T-helper 17 cell (primary cell): ENCODE measurements at regions not wholly inside any gene's neighbourhood (a gene's known extent, or its start where the extent isn't known, plus 50 kb on each side); places are given as distances from the start of the nearest gene placed in this dataset.
"Not testable (repeated sequence)": the region's sequence is repeated elsewhere in the genome, so short reads cannot be mapped to it uniquely, and the experiment has no call there.

Source experiments
- ATAC-seq: fragments of 150-1000 bp; cut with Tn5 transposase; 2 replicates; pipeline ENCODE4 v1.10.0; 2021; ENCODE audit warnings: mild to moderate bottlenecking, moderate library complexity
- DNase-seq, 3 donors: peaks; one replicate each; pipeline versions ENCODE4 v3.0.0 to v3.0.0-alpha.2; 2020 to 2021
- H3K9me3 ChIP-seq: one replicate; pipeline ENCODE4 v1.7.0; 2013; ENCODE audit warnings: low read length, mild to moderate bottlenecking; ENCODE audit not compliant: control insufficient read depth, poor library complexity, severe bottlenecking
- H3K27ac Mint-ChIP-seq: one replicate; pipeline ENCODE4 v1.8.0; 2022; ENCODE audit warnings: mild to moderate bottlenecking, moderate library complexity, mixed read lengths
- H3K27me3 Mint-ChIP-seq: one replicate; pipeline ENCODE4 v1.8.0; 2022; ENCODE audit warnings: mixed read lengths
- H3K36me3 Mint-ChIP-seq: one replicate; pipeline ENCODE4 v1.8.0; 2022; ENCODE audit warnings: low read depth, mixed read lengths
- H3K4me1 Mint-ChIP-seq: one replicate; pipeline ENCODE4 v1.8.0; 2022; ENCODE audit warnings: mild to moderate bottlenecking, mixed read lengths
- H3K4me3 Mint-ChIP-seq: one replicate; pipeline ENCODE4 v1.8.0; 2022; ENCODE audit warnings: mild to moderate bottlenecking, moderate library complexity, mixed read lengths

- no peak for ATAC-seq
- no peaks in the 10 kb centered on the region for H3K27me3 Mint-ChIP-seq
- peak overlapping the region; percentile 51 for H3K27ac Mint-ChIP-seq
- DNase-seq = no peak
- H3K9me3 ChIP-seq = no peaks in the 10 kb centered on the region
- peaks cover 22% of the 10 kb centered on the region for H3K4me1 Mint-ChIP-seq
- H3K4me3 Mint-ChIP-seq = no peak overlapping the region
- peaks cover 2% of the 10 kb centered on the region for H3K36me3 Mint-ChIP-seq
Observed at GRCh38 chr7:50251765-50252164, 52.8 kb upstream of the IKZF1 start.

GRCh38 chr7:50246551-50246950, 58.0 kb upstream of the IKZF1 start:
- Mint-ChIP-seq H3K36me3 (peaks cover 4% of the 10 kb centered on the region), H3K4me3 (no peak overlapping the region), H3K27me3 (no peaks in the 10 kb centered on the region), H3K4me1 (peaks cover 9% of the 10 kb centered on the region), H3K27ac (no peak overlapping the region)
- DNase-seq (no peak), ATAC-seq (no peak)
- peaks cover 12% of the 10 kb centered on the region for H3K9me3 ChIP-seq

- H3K4me3 Mint-ChIP-seq, H3K36me3 Mint-ChIP-seq, DNase-seq, ATAC-seq, H3K27ac Mint-ChIP-seq, H3K4me1 Mint-ChIP-seq, H3K27me3 Mint-ChIP-seq: not testable (repeated sequence)
- H3K9me3 ChIP-seq = peaks cover 12% of the 10 kb centered on the region
Observed at GRCh38 chr7:50242111-50242510, 62.4 kb upstream of the IKZF1 start.

GRCh38 chr7:50240699-50241098, 63.8 kb upstream of the IKZF1 start:
- not testable (repeated sequence) for ATAC-seq, H3K27ac Mint-ChIP-seq, H3K4me3 Mint-ChIP-seq, H3K36me3 Mint-ChIP-seq, H3K9me3 ChIP-seq, H3K27me3 Mint-ChIP-seq, DNase-seq
- H3K4me1 Mint-ChIP-seq = peaks cover 17% of the 10 kb centered on the region

GRCh38 chr7:50229964-50230363, 74.6 kb upstream of the IKZF1 start:
- ATAC-seq (no peak), DNase-seq (no peak)
- Mint-ChIP-seq H3K27ac (no peak overlapping the region), H3K27me3 (no peaks in the 10 kb centered on the region), H3K4me3 (no peak overlapping the region), H3K36me3 (peaks cover 3% of the 10 kb centered on the region), H3K4me1 (peaks cover 27% of the 10 kb centered on the region)
- no peaks in the 10 kb centered on the region for H3K9me3 ChIP-seq

GRCh38 chr7:50228148-50228547, 76.4 kb upstream of the IKZF1 start:
- DNase-seq (no peak), ATAC-seq (peak; percentile 43)
- no peaks in the 10 kb centered on the region for H3K27me3 Mint-ChIP-seq
- H3K4me1 Mint-ChIP-seq = peaks cover 27% of the 10 kb centered on the region
- H3K4me3 Mint-ChIP-seq = peak overlapping the region; percentile 87
- H3K36me3 Mint-ChIP-seq = peaks cover 3% of the 10 kb centered on the region
- peak overlapping the region; percentile 90 for H3K27ac Mint-ChIP-seq
- H3K9me3 ChIP-seq = no peaks in the 10 kb centered on the region

- Mint-ChIP-seq H3K27me3 (no peaks in the 10 kb centered on the region), H3K4me3 (peak overlapping the region; percentile 87), H3K4me1 (peaks cover 27% of the 10 kb centered on the region), H3K27ac (peak overlapping the region; percentile 90), H3K36me3 (peaks cover 3% of the 10 kb centered on the region)
- ATAC-seq = peak; percentile 50
- no peak for DNase-seq
- no peaks in the 10 kb centered on the region for H3K9me3 ChIP-seq
Observed at GRCh38 chr7:50227726-50228125, 76.8 kb upstream of the IKZF1 start.

- DNase-seq (no peak), ATAC-seq (peak; percentile 68)
- Mint-ChIP-seq H3K27me3 (no peaks in the 10 kb centered on the region), H3K27ac (peak overlapping the region; percentile 90), H3K4me3 (peak overlapping the region; percentile 89), H3K36me3 (peaks cover 3% of the 10 kb centered on the region), H3K4me1 (peaks cover 27% of the 10 kb centered on the region)
- no peaks in the 10 kb centered on the region for H3K9me3 ChIP-seq
Observed at GRCh38 chr7:50226669-50227068, 77.8 kb upstream of the IKZF1 start.

- Mint-ChIP-seq H3K4me1 (peaks cover 27% of the 10 kb centered on the region), H3K27ac (peak overlapping the region; percentile 90), H3K36me3 (peaks cover 3% of the 10 kb centered on the region), H3K27me3 (no peaks in the 10 kb centered on the region), H3K4me3 (peak overlapping the region; percentile 89)
- ATAC-seq (peak; percentile 38), DNase-seq (no peak)
- H3K9me3 ChIP-seq = no peaks in the 10 kb centered on the region
Observed at GRCh38 chr7:50226145-50226544, 78.4 kb upstream of the IKZF1 start.

GRCh38 chr7:50221433-50221832, 83.1 kb upstream of the IKZF1 start:
- no peak for ATAC-seq
- H3K4me1 Mint-ChIP-seq = peaks cover 21% of the 10 kb centered on the region
- H3K36me3 Mint-ChIP-seq = no peaks in the 10 kb centered on the region
- H3K9me3 ChIP-seq = no peaks in the 10 kb centered on the region
- H3K27ac Mint-ChIP-seq = no peak overlapping the region
- H3K27me3 Mint-ChIP-seq = no peaks in the 10 kb centered on the region
- no peak overlapping the region for H3K4me3 Mint-ChIP-seq
- no peak for DNase-seq

GRCh38 chr7:50221028-50221427, 83.5 kb upstream of the IKZF1 start:
- DNase-seq (no peak), ATAC-seq (no peak)
- Mint-ChIP-seq H3K4me3 (no peak overlapping the region), H3K4me1 (peaks cover 19% of the 10 kb centered on the region), H3K36me3 (no peaks in the 10 kb centered on the region), H3K27ac (no peak overlapping the region), H3K27me3 (no peaks in the 10 kb centered on the region)
- H3K9me3 ChIP-seq = no peaks in the 10 kb centered on the region

GRCh38 chr7:50220273-50220672, 84.2 kb upstream of the IKZF1 start:
- Mint-ChIP-seq H3K36me3 (no peaks in the 10 kb centered on the region), H3K27ac (no peak overlapping the region), H3K27me3 (no peaks in the 10 kb centered on the region), H3K4me3 (no peak overlapping the region), H3K4me1 (peaks cover 19% of the 10 kb centered on the region)
- H3K9me3 ChIP-seq = no peaks in the 10 kb centered on the region
- ATAC-seq (no peak), DNase-seq (no peak)

GRCh38 chr7:50217821-50218281, 86.7 kb upstream of the IKZF1 start:
- ATAC-seq (no peak), DNase-seq (no peak)
- H3K9me3 ChIP-seq = no peaks in the 10 kb centered on the region
- no peaks in the 10 kb centered on the region for H3K27me3 Mint-ChIP-seq
- peak overlapping the region; percentile 22 for H3K27ac Mint-ChIP-seq
- H3K36me3 Mint-ChIP-seq = no peaks in the 10 kb centered on the region
- no peak overlapping the region for H3K4me3 Mint-ChIP-seq
- H3K4me1 Mint-ChIP-seq = peaks cover 39% of the 10 kb centered on the region

- no peak for DNase-seq
- Mint-ChIP-seq H3K4me3 (no peak overlapping the region), H3K27ac (peak overlapping the region; percentile 22), H3K36me3 (no peaks in the 10 kb centered on the region), H3K27me3 (no peaks in the 10 kb centered on the region), H3K4me1 (peaks cover 44% of the 10 kb centered on the region)
- no peak for ATAC-seq
- H3K9me3 ChIP-seq = no peaks in the 10 kb centered on the region
Observed at GRCh38 chr7:50217401-50217800, 87.1 kb upstream of the IKZF1 start.
